Stimulated activated effector memory CD8-positive, alpha-beta T cell treated with anti-CD3 and anti-CD28 coated beads, Interleukin-12 subunit alpha, Interleukin-12 subunit beta, amount 100 ng/mL, for 72 hours (primary cell): ENCODE measurements at regions not wholly inside any gene's neighbourhood (a gene's known extent, or its start where the extent isn't known, plus 50 kb on each side); places are given as distances from the start of the nearest gene placed in this dataset.
A peak's percentile ranks its signal among the peaks of the same experiment; 100 is the strongest.

Source experiments
- ATAC-seq: fragments of 150-1000 bp; cut with Tn5 transposase; 2 replicates; pipeline ENCODE4 v1.10.0; 2021
- DNase-seq, 2 donors: peaks; one replicate each; pipeline ENCODE4 v3.0.0; 2021 to 2022; ENCODE audit warnings: low spot score in 2 of 2
- H3K27ac Mint-ChIP-seq: one replicate; pipeline ENCODE4 v1.8.0; 2022; ENCODE audit warnings: mild to moderate bottlenecking, mixed read lengths
- H3K36me3 Mint-ChIP-seq: one replicate; pipeline ENCODE4 v1.8.0; 2022; ENCODE audit warnings: mild to moderate bottlenecking, mixed read lengths
- H3K4me1 Mint-ChIP-seq: one replicate; pipeline ENCODE4 v1.8.0; 2022; ENCODE audit warnings: mixed read lengths
- H3K4me3 Mint-ChIP-seq: one replicate; pipeline ENCODE4 v1.8.0; 2022; ENCODE audit warnings: mild to moderate bottlenecking, mixed read lengths
- H3K9me3 Mint-ChIP-seq: one replicate; pipeline ENCODE4 v1.8.0; 2022; ENCODE audit warnings: mixed read lengths

GRCh38 chr13:108360139-108360538 is 90.6 kb downstream of the TNFSF13B start:
- no peak for DNase-seq
- Mint-ChIP-seq H3K36me3 (no peaks in the 10 kb centered on the region), H3K4me1 (no peaks in the 10 kb centered on the region), H3K9me3 (no peaks in the 10 kb centered on the region), H3K4me3 (no peak overlapping the region), H3K27ac (no peak overlapping the region)
- ATAC-seq: no peak

- H3K4me3 Mint-ChIP-seq: no peak overlapping the region
- H3K27ac Mint-ChIP-seq: no peak overlapping the region
- ATAC-seq: no peak
- no peaks in the 10 kb centered on the region for H3K4me1 Mint-ChIP-seq
- no peaks in the 10 kb centered on the region for H3K36me3 Mint-ChIP-seq
- DNase-seq: no peak
- no peaks in the 10 kb centered on the region for H3K9me3 Mint-ChIP-seq
These were observed 92.3 kb downstream of the TNFSF13B start for GRCh38 chr13:108361769-108362168.

GRCh38 chr13:108363666-108364065 is 94.1 kb downstream of the TNFSF13B start:
- Mint-ChIP-seq H3K4me3 (no peak overlapping the region), H3K4me1 (no peaks in the 10 kb centered on the region), H3K27ac (no peak overlapping the region), H3K9me3 (peaks cover 2% of the 10 kb centered on the region), H3K36me3 (no peaks in the 10 kb centered on the region)
- DNase-seq (no peak), ATAC-seq (no peak)

GRCh38 chr13:108365255-108365654 is 95.7 kb downstream of the TNFSF13B start:
- Mint-ChIP-seq H3K9me3 (peaks cover 4% of the 10 kb centered on the region), H3K4me3 (no peak overlapping the region)

GRCh38 chr13:108368250-108368905 is 98.9 kb downstream of the TNFSF13B start:
- no peaks in the 10 kb centered on the region for H3K36me3 Mint-ChIP-seq
- H3K9me3 Mint-ChIP-seq: peaks cover 4% of the 10 kb centered on the region

More at GRCh38 chr13:108365255-108365654, 95.7 kb downstream of the TNFSF13B start:
- DNase-seq: no peak
- Mint-ChIP-seq H3K27ac (no peak overlapping the region), H3K4me1 (no peaks in the 10 kb centered on the region), H3K36me3 (no peaks in the 10 kb centered on the region)
- ATAC-seq: no peak

GRCh38 chr13:108369412-108369811 is 99.9 kb downstream of the TNFSF13B start:
- H3K36me3 Mint-ChIP-seq: no peaks in the 10 kb centered on the region
- H3K9me3 Mint-ChIP-seq: peaks cover 4% of the 10 kb centered on the region
- no peak overlapping the region for H3K27ac Mint-ChIP-seq
- DNase-seq (no peak), ATAC-seq (no peak)
- no peak overlapping the region for H3K4me3 Mint-ChIP-seq
- H3K4me1 Mint-ChIP-seq: no peaks in the 10 kb centered on the region

More at GRCh38 chr13:108368250-108368905, 98.9 kb downstream of the TNFSF13B start:
- ATAC-seq: no peak
- H3K4me1 Mint-ChIP-seq: no peaks in the 10 kb centered on the region
- H3K27ac Mint-ChIP-seq: no peak overlapping the region
- no peak overlapping the region for H3K4me3 Mint-ChIP-seq
- no peak for DNase-seq

GRCh38 chr13:108375034-108375433 is 105.5 kb downstream of the TNFSF13B start:
- H3K4me1 Mint-ChIP-seq: no peaks in the 10 kb centered on the region
- no peak overlapping the region for H3K27ac Mint-ChIP-seq
- H3K9me3 Mint-ChIP-seq: no peaks in the 10 kb centered on the region
- no peak overlapping the region for H3K4me3 Mint-ChIP-seq
- no peak for ATAC-seq
- no peak for DNase-seq
- no peaks in the 10 kb centered on the region for H3K36me3 Mint-ChIP-seq

- H3K36me3 Mint-ChIP-seq: no peaks in the 10 kb centered on the region
- no peak overlapping the region for H3K4me3 Mint-ChIP-seq
- H3K4me1 Mint-ChIP-seq: no peaks in the 10 kb centered on the region
- ATAC-seq: no peak
- H3K27ac Mint-ChIP-seq: no peak overlapping the region
- DNase-seq: no peak
- H3K9me3 Mint-ChIP-seq: no peaks in the 10 kb centered on the region
These were observed 106.3 kb downstream of the TNFSF13B start for GRCh38 chr13:108375772-108376171.

GRCh38 chr13:108376308-108376707 is 106.8 kb downstream of the TNFSF13B start:
- Mint-ChIP-seq H3K4me1 (no peaks in the 10 kb centered on the region), H3K36me3 (no peaks in the 10 kb centered on the region), H3K9me3 (no peaks in the 10 kb centered on the region), H3K4me3 (no peak overlapping the region), H3K27ac (no peak overlapping the region)
- DNase-seq: no peak
- no peak for ATAC-seq

- no peak for DNase-seq
- no peak for ATAC-seq
- Mint-ChIP-seq H3K4me3 (no peak overlapping the region), H3K9me3 (no peaks in the 10 kb centered on the region), H3K36me3 (no peaks in the 10 kb centered on the region), H3K4me1 (no peaks in the 10 kb centered on the region), H3K27ac (no peak overlapping the region)
These were observed 108.2 kb downstream of the TNFSF13B start for GRCh38 chr13:108377646-108378206.

GRCh38 chr13:108383667-108384066 is 114.1 kb downstream of the TNFSF13B start:
- no peak overlapping the region for H3K4me3 Mint-ChIP-seq
- no peaks in the 10 kb centered on the region for H3K9me3 Mint-ChIP-seq
- no peaks in the 10 kb centered on the region for H3K36me3 Mint-ChIP-seq
- ATAC-seq (no peak), DNase-seq (no peak)
- H3K4me1 Mint-ChIP-seq: no peaks in the 10 kb centered on the region
- no peak overlapping the region for H3K27ac Mint-ChIP-seq

GRCh38 chr13:108387156-108387555 is 117.6 kb downstream of the TNFSF13B start:
- Mint-ChIP-seq H3K27ac (no peak overlapping the region), H3K4me1 (no peaks in the 10 kb centered on the region), H3K4me3 (no peak overlapping the region), H3K36me3 (no peaks in the 10 kb centered on the region), H3K9me3 (no peaks in the 10 kb centered on the region)
- DNase-seq: no peak
- no peak for ATAC-seq

GRCh38 chr13:108402850-108403249 is 133.3 kb downstream of the TNFSF13B start:
- no peak for DNase-seq
- Mint-ChIP-seq H3K36me3 (no peaks in the 10 kb centered on the region), H3K9me3 (no peaks in the 10 kb centered on the region), H3K4me3 (no peak overlapping the region), H3K27ac (no peak overlapping the region), H3K4me1 (no peaks in the 10 kb centered on the region)
- ATAC-seq: no peak

GRCh38 chr13:108407495-108407894 is 138.0 kb downstream of the TNFSF13B start:
- peak; percentile 55 for ATAC-seq
- Mint-ChIP-seq H3K4me3 (no peak overlapping the region), H3K4me1 (peaks cover 6% of the 10 kb centered on the region), H3K36me3 (no peaks in the 10 kb centered on the region), H3K27ac (no peak overlapping the region), H3K9me3 (peaks cover under 1% of the 10 kb centered on the region)
- DNase-seq: no peak

- ATAC-seq: no peak
- H3K4me3 Mint-ChIP-seq: no peak overlapping the region
- DNase-seq: no peak
- peaks cover 4% of the 10 kb centered on the region for H3K9me3 Mint-ChIP-seq
- peaks cover 6% of the 10 kb centered on the region for H3K4me1 Mint-ChIP-seq
- H3K36me3 Mint-ChIP-seq: no peaks in the 10 kb centered on the region
- no peak overlapping the region for H3K27ac Mint-ChIP-seq
These were observed 139.2 kb downstream of the TNFSF13B start for GRCh38 chr13:108408672-108409071.

GRCh38 chr13:108409730-108410129 is 140.2 kb downstream of the TNFSF13B start:
- H3K4me1 Mint-ChIP-seq: peaks cover 6% of the 10 kb centered on the region
- H3K36me3 Mint-ChIP-seq: no peaks in the 10 kb centered on the region
- ATAC-seq: no peak
- DNase-seq: no peak
- peaks cover 4% of the 10 kb centered on the region for H3K9me3 Mint-ChIP-seq
- no peak overlapping the region for H3K4me3 Mint-ChIP-seq
- no peak overlapping the region for H3K27ac Mint-ChIP-seq
